OCI-M1 (cell line): ENCODE measurements at regions not wholly inside any gene's neighbourhood (a gene's known extent, or its start where the extent isn't known, plus 50 kb on each side); places are given as distances from the start of the nearest gene placed in this dataset.

ENCODE experiments used
- DNase-seq: peaks from one replicate; lab custom pipeline; 2025; lab: John Stamatoyannopoulos, UW

GRCh38 chr14:49240383-49240782 lies 345.8 kb downstream of the RPS29 start:
- no peak for DNase-seq

GRCh38 chr14:49228552-49228951 lies 357.6 kb downstream of the RPS29 start:
- DNase-seq = no peak

- DNase-seq = no peak
Observed at GRCh38 chr14:49221316-49221715, 364.9 kb downstream of the RPS29 start.

GRCh38 chr14:49220492-49220891 lies 365.7 kb downstream of the RPS29 start:
- DNase-seq = no peak

- no peak for DNase-seq
Observed at GRCh38 chr14:49218436-49219092, 367.6 kb downstream of the RPS29 start.

- DNase-seq = no peak
Observed at GRCh38 chr14:49212721-49213120, 373.5 kb downstream of the RPS29 start.

- DNase-seq = no peak
Observed at GRCh38 chr14:49209416-49209815, 376.8 kb downstream of the RPS29 start.

- no peak for DNase-seq
Observed at GRCh38 chr14:49206828-49207227, 379.4 kb downstream of the RPS29 start.

- no peak for DNase-seq
Observed at GRCh38 chr14:49203676-49204075, 382.5 kb downstream of the RPS29 start.

GRCh38 chr14:49199159-49199558 lies 387.0 kb downstream of the RPS29 start:
- DNase-seq = no peak

GRCh38 chr14:49196327-49196726 lies 389.9 kb downstream of the RPS29 start:
- no peak for DNase-seq

GRCh38 chr14:49194067-49194466 lies 392.1 kb downstream of the RPS29 start:
- no peak for DNase-seq

- no peak for DNase-seq
Observed at GRCh38 chr14:49193332-49194065, 392.7 kb downstream of the RPS29 start.

- no peak for DNase-seq
Observed at GRCh38 chr14:49191380-49191779, 394.8 kb downstream of the RPS29 start.

GRCh38 chr14:49189375-49189774 lies 396.8 kb downstream of the RPS29 start:
- DNase-seq = no peak

GRCh38 chr14:49187799-49188198 lies 398.4 kb downstream of the RPS29 start:
- DNase-seq = no peak

GRCh38 chr14:49173765-49174373 lies 412.3 kb downstream of the RPS29 start:
- peak; percentile 76 for DNase-seq

- no peak for DNase-seq
Observed at GRCh38 chr14:49164074-49164473, 422.1 kb downstream of the RPS29 start.

GRCh38 chr14:49160983-49161382 lies 425.2 kb downstream of the RPS29 start:
- no peak for DNase-seq

GRCh38 chr14:49159081-49159480 lies 427.1 kb downstream of the RPS29 start:
- DNase-seq = peak; percentile 11

GRCh38 chr14:49139593-49139992 lies 446.6 kb downstream of the RPS29 start:
- no peak for DNase-seq

- peak; percentile 29 for DNase-seq
Observed at GRCh38 chr14:49134940-49135339, 451.2 kb downstream of the RPS29 start.

GRCh38 chr14:49121246-49121645 lies 464.9 kb downstream of the RPS29 start:
- no peak for DNase-seq
